ENCODE measurements at regions not wholly inside any gene's neighbourhood (a gene's known extent, or its start where the extent isn't known, plus 50 kb on each side); places are given as distances from the start of the nearest gene placed in this dataset.

- no peak for FAIRE-seq
Measured at GRCh38 chr5:15447209-15447608, 52.8 kb upstream of the FBXL7 start.

GRCh38 chr5:15446552-15446951 lies 53.4 kb upstream of the FBXL7 start:
- no peak for FAIRE-seq

- no peak for FAIRE-seq
Measured at GRCh38 chr5:15442193-15442570, 57.8 kb upstream of the FBXL7 start.

- FAIRE-seq = no peak
Measured at GRCh38 chr5:15441433-15442192, 58.4 kb upstream of the FBXL7 start.

- no peak for FAIRE-seq
Measured at GRCh38 chr5:15440434-15440833, 59.5 kb upstream of the FBXL7 start.

GRCh38 chr5:15439801-15440200 lies 60.2 kb upstream of the FBXL7 start:
- no peak for FAIRE-seq

- FAIRE-seq = no peak
Measured at GRCh38 chr5:15433709-15434108, 66.3 kb upstream of the FBXL7 start.

GRCh38 chr5:15431923-15432322 lies 68.1 kb upstream of the FBXL7 start:
- FAIRE-seq = no peak

- no peak for FAIRE-seq
Measured at GRCh38 chr5:15425766-15426165, 74.2 kb upstream of the FBXL7 start.

- no peak for FAIRE-seq
Measured at GRCh38 chr5:15424769-15425168, 75.2 kb upstream of the FBXL7 start.

- FAIRE-seq = no peak
Measured at GRCh38 chr5:15421921-15422412, 78.0 kb upstream of the FBXL7 start.

- no peak for FAIRE-seq
Measured at GRCh38 chr5:15421381-15421780, 78.6 kb upstream of the FBXL7 start.

GRCh38 chr5:15420201-15420600 lies 79.8 kb upstream of the FBXL7 start:
- no peak for FAIRE-seq

- FAIRE-seq = no peak
Measured at GRCh38 chr5:15417156-15417555, 82.8 kb upstream of the FBXL7 start.

- no peak for FAIRE-seq
Measured at GRCh38 chr5:15406478-15406877, 93.5 kb upstream of the FBXL7 start.

GRCh38 chr5:15393146-15393545 lies 106.8 kb upstream of the FBXL7 start:
- no peak for FAIRE-seq

- FAIRE-seq = no peak
Measured at GRCh38 chr5:15391704-15392397, 108.1 kb upstream of the FBXL7 start.

- FAIRE-seq = no peak
Measured at GRCh38 chr5:15388866-15389265, 111.1 kb upstream of the FBXL7 start.

GRCh38 chr5:15387931-15388524 lies 112.0 kb upstream of the FBXL7 start:
- no peak for FAIRE-seq

- no peak for FAIRE-seq
Measured at GRCh38 chr5:15386122-15386521, 113.9 kb upstream of the FBXL7 start.

GRCh38 chr5:15385553-15385952 lies 114.4 kb upstream of the FBXL7 start:
- FAIRE-seq = no peak

GRCh38 chr5:15385037-15385436 lies 114.9 kb upstream of the FBXL7 start:
- no peak for FAIRE-seq

GRCh38 chr5:15384581-15384980 lies 115.4 kb upstream of the FBXL7 start:
- no peak for FAIRE-seq

GRCh38 chr5:15384176-15384575 lies 115.8 kb upstream of the FBXL7 start:
- no peak for FAIRE-seq
